Left ventricle myocardium inferior (tissue), 1 donor: ENCODE measurements at regions not wholly inside any gene's neighbourhood (a gene's known extent, or its start where the extent isn't known, plus 50 kb on each side); places are given as distances from the start of the nearest gene placed in this dataset.

Source experiments
- DNase-seq: peaks from one replicate; pipeline ENCODE4 v3.0.0-alpha.2; 2020
- H3K27ac ChIP-seq: fragments of 200-600 bp; replicated peaks from 2 replicates; pipeline ENCODE4 v1.8.0; 2021
- H3K27me3 ChIP-seq: fragments of 200-600 bp; 2 replicates; pipeline ENCODE4 v1.8.0; 2021; ENCODE audit warnings: low read depth
- H3K36me3 ChIP-seq: fragments of 200-600 bp; 2 replicates; pipeline ENCODE4 v1.8.0; 2021
- H3K4me1 ChIP-seq: fragments of 200-600 bp; 2 replicates; pipeline ENCODE4 v1.8.0; 2021
- H3K4me3 ChIP-seq: fragments of 200-600 bp; 2 replicates; pipeline ENCODE4 v1.8.0; 2021; ENCODE audit warnings: mild to moderate bottlenecking, moderate library complexity
- H3K9me3 ChIP-seq: fragments of 200-600 bp; replicated peaks from 2 replicates; pipeline ENCODE4 v1.8.0; 2021
- CTCF ChIP-seq: fragments of 200-600 bp; IDR thresholded peaks from 2 replicates; pipeline ENCODE4 v1.8.0; 2021; ENCODE audit warnings: antibody characterized with exemption, mild to moderate bottlenecking, borderline replicate concordance
- intact Hi-C: fragments of 100-400 bp; cut with micrococcal nuclease; formaldehyde crosslinking; loops from one replicate; pipeline ENCODE4 v1.11.0; 2022
- donor health status: DM: no; HTN: yes; CAD: no; lungs with severe emphysema.

- Histone ChIP-seq H3K4me1 (no peaks in the 10 kb centered on the region), H3K27ac (no peak overlapping the region), H3K9me3 (peaks cover 5% of the 10 kb centered on the region), H3K4me3 (no peak overlapping the region), H3K36me3 (no peaks in the 10 kb centered on the region), H3K27me3 (no peaks in the 10 kb centered on the region)
- no peak for TF ChIP-seq CTCF
- no peak for DNase-seq
- intact Hi-C loops: no loop called here
Observed at GRCh38 chr4:14652522-14652921, 349.8 kb upstream of the CPEB2 start.

- no peak for TF ChIP-seq CTCF
- intact Hi-C loops: no loop called here
Observed at GRCh38 chr4:14653338-14653737, 348.9 kb upstream of the CPEB2 start.

GRCh38 chr4:14659286-14659685 is 343.0 kb upstream of the CPEB2 start:
- H3K4me3 ChIP-seq: no peak overlapping the region
- no peak for TF ChIP-seq CTCF
- H3K27me3 ChIP-seq: no peaks in the 10 kb centered on the region
- intact Hi-C loops: no loop called here
- DNase-seq: no peak
- no peaks in the 10 kb centered on the region for H3K36me3 ChIP-seq
- no peaks in the 10 kb centered on the region for H3K4me1 ChIP-seq
- peaks cover 2% of the 10 kb centered on the region for H3K9me3 ChIP-seq
- H3K27ac ChIP-seq: no peak overlapping the region

More at GRCh38 chr4:14653338-14653737, 348.9 kb upstream of the CPEB2 start:
- Histone ChIP-seq H3K36me3 (no peaks in the 10 kb centered on the region), H3K4me1 (no peaks in the 10 kb centered on the region), H3K9me3 (peaks cover 5% of the 10 kb centered on the region), H3K4me3 (no peak overlapping the region), H3K27me3 (no peaks in the 10 kb centered on the region), H3K27ac (no peak overlapping the region)
- DNase-seq: no peak

GRCh38 chr4:14667624-14668151 is 334.6 kb upstream of the CPEB2 start:
- H3K27me3 ChIP-seq: no peaks in the 10 kb centered on the region
- H3K9me3 ChIP-seq: peaks cover 9% of the 10 kb centered on the region
- no peak overlapping the region for H3K27ac ChIP-seq
- no peaks in the 10 kb centered on the region for H3K4me1 ChIP-seq
- H3K36me3 ChIP-seq: no peaks in the 10 kb centered on the region
- no peak for DNase-seq
- no peak overlapping the region for H3K4me3 ChIP-seq
- no peak for TF ChIP-seq CTCF
- intact Hi-C loops: no loop called here

- DNase-seq: no peak
- Histone ChIP-seq H3K27me3 (no peaks in the 10 kb centered on the region), H3K4me1 (no peaks in the 10 kb centered on the region), H3K27ac (no peak overlapping the region), H3K9me3 (peaks cover 9% of the 10 kb centered on the region), H3K4me3 (no peak overlapping the region), H3K36me3 (no peaks in the 10 kb centered on the region)
- intact Hi-C loops: no loop called here
- no peak for TF ChIP-seq CTCF
Observed at GRCh38 chr4:14668296-14668695, 334.0 kb upstream of the CPEB2 start.
